RKO (cell line): ENCODE measurements at regions not wholly inside any gene's neighbourhood (a gene's known extent, or its start where the extent isn't known, plus 50 kb on each side); places are given as distances from the start of the nearest gene placed in this dataset.
A peak's percentile ranks its signal among the peaks of the same experiment; 100 is the strongest.

Experiments used
- DNase-seq: peaks from one replicate; pipeline ENCODE4 v3.0.0-alpha.2; 2016; ENCODE audit warnings: low spot score

DNA sequence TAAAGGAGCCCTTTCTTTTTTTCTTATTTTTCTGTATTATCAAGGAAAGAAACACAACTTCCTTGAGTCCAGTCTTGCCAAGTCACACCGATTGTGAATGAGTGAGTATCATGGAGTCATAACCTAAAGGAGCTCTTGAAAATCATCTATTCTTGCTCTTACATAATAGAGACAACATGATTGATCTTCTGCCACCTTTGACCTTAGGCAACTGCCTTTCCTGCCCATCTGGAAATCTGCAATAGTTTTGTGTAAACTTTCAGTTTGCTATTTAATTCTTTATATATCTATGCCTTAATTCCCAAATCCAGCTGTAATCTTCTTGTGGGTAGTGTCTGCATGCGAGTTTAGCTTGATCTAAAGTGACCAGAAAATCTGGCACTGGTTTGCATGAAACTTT is 149.9 kb upstream of the FST start:
- no peak for DNase-seq

DNA sequence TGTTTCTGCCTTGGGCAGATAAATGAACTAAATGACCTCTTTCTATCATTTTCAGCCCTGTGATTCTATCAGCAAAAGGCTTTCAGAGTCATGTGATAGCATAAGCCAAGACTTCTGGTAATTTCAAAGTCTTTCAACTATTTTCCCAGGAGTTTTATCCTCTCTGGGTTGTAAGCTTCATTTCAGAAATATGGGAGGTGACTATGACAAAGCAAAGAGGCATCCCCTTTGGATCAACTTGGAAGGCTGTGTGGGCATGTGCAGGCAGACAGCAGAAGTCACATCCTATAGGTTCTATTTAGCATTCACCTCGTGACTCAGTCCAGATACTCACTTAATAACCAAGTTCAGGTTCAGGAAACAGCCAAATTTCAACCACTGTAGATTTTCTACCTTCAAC is 149.0 kb upstream of the FST start:
- DNase-seq, result no peak

DNA sequence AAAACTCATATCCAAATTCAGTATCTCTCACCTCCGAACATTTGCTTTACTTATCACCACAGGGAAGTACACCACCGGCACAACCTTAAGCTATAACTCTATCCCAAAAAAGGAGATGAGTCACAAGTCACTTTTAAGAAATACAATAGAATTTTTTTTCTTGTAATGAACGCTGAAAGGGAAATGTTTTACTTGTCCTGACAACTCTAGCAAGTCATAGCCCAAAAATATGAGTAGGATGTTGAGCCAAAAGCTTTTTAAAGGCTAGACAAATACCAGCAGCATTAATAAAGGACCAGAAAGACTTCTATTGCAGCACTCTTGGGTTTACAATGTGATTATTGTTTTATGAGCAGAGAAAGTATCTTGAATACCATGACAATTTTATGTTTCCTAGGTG is 147.3 kb upstream of the FST start:
- DNase-seq, result no peak

DNA sequence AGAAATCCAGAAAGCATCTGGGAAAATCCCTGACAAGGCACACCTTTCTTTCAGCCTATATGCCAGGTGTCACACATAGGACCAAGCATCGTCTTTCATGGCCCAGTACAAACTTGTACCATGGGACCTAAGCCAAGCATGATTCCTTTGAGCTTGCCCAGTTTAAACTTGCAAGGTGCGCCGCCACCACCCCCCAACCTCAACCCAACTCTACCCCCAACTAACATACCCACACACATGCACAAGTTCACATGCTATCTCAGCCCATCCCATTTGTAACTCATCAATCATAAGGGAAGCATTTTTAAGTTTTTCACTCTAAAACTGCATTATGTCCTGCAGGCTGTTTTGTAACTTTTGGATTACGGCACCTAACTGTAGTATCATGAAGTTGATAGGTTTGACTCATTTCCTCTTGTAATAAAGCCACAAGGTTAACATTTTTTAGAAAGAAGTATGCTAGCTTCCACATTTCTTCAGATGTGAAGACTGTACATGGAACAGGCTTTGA is 145.9 kb upstream of the FST start:
- DNase-seq, result no peak

DNA sequence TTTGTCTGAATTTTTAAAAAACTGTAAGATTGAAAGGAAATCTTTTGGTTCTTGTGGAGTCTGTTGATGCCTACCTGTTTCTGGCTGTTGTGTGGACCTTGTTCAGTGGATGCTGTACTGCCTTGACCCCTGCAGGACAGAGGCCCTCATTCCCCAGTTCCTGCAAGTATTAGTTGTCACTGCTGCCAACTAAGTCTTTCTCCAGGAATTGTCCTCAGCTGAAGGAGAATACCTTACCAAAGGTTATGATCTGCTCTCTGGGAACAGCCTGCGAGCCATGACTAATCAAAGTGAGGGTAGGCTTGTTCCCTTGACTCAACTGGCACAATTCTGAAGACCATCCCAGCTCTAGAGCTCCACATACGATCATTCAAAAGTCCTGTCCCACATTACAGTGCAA is 145.3 kb upstream of the FST start:
- no peak for DNase-seq

DNA sequence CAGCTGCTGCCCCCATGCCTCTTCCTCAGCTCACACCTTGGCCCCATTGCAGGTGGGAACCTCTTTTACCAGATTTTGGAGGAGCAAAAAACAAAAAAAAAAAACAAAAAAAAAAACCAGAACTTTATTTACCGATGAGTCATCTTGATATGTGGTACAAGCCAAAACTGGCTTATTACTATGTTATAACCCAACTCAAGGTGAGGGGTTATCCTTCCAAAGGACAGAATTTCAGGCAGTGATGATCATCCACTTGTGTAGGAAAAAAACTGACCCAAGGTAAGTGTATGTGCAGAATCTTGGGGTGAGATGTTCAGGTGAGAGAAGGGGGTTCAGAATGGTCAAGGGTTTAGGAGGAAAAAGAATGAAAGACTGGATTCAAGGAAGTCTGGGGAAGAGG is 142.6 kb upstream of the FST start:
- DNase-seq, result no peak

GRCh38 chr5:53338971-53339370 is 141.5 kb upstream of the FST start:
- no peak for DNase-seq

DNA sequence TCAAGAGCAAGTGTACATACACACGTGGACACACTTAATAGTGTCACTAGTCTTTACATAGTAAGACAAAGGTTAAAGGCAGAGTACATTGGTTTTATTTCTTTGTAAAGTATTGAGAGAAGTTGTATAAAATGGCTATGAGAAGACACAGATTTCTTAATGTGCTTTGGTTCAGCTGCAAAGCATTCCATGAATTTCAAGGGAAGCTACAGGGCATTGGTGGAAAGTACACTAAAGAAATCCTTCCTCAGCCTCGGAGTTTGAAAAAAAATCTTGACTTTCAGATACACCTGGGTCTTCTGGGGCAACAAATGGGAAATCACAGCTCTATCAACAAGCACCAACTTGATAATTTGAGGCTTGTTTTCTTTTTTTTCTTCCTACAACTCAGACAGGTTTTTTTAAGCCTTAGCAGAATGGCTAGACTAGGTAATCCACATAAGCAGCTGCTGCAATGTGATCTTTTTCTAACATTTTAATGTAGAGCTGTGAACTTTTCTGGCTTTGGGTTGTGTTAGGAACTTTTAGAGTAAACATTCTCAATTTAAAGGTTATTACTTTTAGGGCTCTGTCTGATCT is 140.4 kb upstream of the FST start:
- DNase-seq, result no peak

GRCh38 chr5:53340956-53341750 is 139.3 kb upstream of the FST start:
- no peak for DNase-seq

GRCh38 chr5:53342236-53342635 is 138.2 kb upstream of the FST start:
- no peak for DNase-seq

DNA sequence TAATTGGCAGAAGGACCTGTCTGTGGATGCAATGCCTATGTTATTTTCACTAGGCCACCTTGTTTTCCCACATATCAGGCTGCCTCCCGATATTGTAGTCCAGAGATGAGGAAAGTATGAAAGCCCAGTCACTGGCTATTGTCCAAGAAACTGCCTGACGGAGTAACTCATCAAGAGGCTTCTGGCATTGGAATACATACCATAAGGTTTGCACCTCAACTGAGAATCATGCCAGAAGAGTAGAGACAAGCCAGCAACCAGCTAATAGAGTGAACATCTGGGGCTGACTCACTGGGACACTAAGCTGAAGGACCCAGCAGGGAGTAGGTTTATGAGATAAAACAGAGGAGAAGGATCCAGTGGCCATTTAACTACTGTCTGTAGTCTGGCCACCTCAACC is 137.2 kb upstream of the FST start:
- peak; percentile 47 for DNase-seq

DNA sequence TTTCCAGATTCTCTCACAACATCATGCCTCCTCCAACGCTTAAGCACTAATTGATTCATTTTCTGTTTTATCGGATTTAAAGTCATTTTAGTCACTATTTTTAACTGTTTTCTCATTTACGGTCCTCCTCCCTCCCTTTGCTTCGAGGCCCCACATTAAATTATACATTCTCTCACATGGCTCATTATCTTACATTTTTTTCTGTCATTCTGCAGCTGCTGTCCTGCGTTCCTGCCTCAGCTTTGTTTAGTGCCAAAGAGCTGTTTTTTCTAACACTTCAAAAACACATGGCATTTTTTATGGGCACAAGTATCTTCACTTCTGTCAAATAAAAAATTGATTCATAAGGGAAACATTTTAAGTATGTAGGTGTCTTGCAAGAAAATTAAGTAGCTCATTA is 130.1 kb upstream of the FST start:
- no peak for DNase-seq

DNA sequence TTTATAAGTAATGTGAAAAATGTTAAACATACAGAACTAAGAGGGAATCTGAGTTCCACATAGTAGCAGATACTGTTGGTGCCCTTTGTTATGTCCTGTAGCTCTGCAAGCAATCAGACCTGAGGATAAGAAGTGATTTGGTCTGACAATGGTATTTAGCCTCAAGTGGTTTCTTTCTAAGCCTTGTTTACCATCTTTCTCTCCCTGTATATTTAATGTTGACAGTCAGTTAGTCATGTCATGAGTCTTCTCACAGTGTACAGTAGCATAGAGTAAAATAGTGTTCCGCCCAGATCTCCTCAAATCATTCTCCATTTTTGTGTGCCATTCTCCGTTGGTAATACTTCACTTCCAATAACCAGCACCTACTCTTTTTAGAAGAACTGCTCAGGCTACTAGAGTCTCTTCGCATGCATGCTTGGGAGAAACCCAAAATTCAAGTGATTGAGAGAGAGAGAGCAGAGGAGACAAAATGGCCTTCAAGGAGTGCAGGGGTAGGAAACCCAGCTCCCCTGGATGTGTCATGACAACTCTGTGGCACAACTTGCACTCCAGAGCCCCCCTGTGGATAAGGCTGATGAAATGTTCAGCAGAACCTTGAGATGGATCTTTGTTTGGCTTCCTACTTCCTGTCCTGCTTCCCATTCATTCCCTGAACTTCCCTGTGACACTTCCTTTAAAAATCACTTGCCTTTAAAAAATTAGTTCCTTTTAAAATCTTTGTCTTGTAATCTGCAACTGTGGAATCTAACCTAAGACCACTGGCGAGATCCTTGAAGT is 129.2 kb upstream of the FST start:
- peak; percentile 19 for DNase-seq

DNA sequence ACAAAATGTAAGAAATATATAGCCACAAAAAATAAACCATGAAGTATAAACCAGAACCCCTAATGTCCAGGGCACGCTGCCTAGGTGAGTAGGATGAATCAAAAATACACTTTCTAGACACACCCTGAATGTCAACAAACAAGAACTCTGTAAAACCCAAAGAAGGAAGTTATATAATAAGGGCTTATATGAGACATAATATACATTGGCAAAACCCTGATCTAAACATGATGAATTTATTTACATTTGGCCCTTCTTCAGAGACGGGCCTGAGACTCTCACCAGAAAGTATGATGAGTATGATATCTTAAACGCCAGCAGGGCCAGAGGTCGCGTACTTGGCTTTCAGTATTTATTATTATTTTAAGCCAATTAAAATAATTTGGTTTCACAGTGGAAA is 125.1 kb upstream of the FST start:
- DNase-seq, result no peak

DNA sequence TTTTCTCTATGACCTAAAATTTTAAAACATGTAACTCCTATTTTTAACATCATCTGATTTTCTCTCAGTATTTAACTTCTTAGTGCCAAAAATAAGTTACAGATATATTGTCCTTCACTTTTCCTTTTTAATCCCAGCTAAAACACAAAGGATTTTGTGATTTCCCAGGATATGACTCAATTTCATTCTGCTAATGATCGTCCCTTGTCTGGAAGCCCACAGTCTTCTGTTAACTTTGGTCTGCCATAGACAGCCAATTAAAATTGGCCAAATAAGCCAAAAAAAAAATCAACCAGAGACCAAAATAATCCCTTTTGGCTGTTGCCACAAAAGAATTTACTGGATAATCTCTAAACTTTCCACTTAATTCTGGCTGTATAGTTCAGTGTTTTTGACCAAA is 124.5 kb upstream of the FST start:
- DNase-seq, result no peak

- no peak for DNase-seq
These were observed 123.0 kb upstream of the FST start for GRCh38 chr5:53357439-53357838.

- no peak for DNase-seq
These were observed 121.6 kb upstream of the FST start for GRCh38 chr5:53358794-53359193.

GRCh38 chr5:53359916-53360517 is 120.4 kb upstream of the FST start:
- no peak for DNase-seq

- DNase-seq, result peak; percentile 40
These were observed 119.6 kb upstream of the FST start for GRCh38 chr5:53360811-53361210.

DNA sequence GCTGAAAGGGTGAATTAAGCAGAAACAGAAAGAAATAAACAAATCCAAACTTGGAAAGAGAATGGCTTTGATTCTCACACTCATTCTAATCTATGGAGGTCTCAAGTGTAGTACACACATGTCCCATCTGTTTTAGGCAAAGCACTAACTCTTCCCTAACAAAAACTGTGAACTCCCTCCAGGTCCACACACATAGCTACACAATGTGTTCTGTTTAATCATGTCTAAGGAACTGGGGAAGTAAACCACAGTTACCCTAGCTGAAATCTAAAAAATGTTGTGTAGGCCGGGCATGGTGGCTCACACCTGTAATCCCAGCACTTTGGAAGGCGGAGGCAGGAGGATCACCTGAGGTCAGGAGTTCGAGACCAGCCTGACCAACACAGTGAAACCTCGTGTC is 118.7 kb upstream of the FST start:
- DNase-seq, result no peak

DNA sequence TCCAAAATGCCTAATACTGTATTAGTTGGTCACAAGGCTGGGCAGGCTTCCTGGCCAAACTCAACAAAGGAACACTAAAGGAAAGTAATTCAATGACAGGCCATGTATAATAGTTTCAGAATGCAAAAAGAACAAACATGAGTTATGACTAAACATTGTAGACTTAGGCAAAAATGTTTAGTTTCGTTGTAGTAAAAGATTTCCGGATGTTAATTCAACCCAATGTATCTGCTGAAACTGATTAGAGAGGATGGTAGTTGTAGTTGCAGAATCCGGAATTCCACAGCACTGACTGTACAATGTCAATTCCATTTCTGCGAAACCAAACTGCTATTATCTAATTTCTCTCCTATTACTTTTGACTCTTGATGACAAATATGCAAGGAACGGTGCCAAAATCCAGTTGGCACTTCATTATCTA is 117.9 kb upstream of the FST start:
- DNase-seq, result peak; percentile 15

GRCh38 chr5:53364061-53364460 is 116.4 kb upstream of the FST start:
- no peak for DNase-seq

GRCh38 chr5:53366245-53366644 is 114.2 kb upstream of the FST start:
- DNase-seq, result no peak
